ENCODE measurements at regions not wholly inside any gene's neighbourhood (a gene's known extent, or its start where the extent isn't known, plus 50 kb on each side); places are given as distances from the start of the nearest gene placed in this dataset.

DNA sequence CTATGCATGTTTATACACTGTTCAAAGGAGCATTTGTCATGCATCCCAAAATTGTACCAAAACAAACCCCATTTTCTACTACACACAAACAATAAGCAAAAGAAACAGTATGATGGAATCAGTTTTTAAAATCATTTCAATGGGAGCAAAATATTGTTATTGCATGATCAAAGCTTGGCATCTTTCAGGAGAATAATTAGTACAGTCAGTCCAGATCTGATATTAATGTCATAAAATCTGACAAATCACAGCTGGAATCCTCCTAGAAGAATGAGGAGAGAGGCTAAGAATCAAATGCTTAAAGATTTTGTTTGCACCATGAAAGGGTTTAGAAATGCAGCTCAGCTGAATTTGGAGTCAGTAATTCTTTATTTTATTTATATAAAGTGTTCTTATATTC is 229.7 kb upstream of the SEMA3E start:
- Histone ChIP-seq H2BK20ac (ENCODE audit: low read length) (no peak overlapping the region), H3K56ac (replicated peaks; ENCODE audit: insufficient read length, low read depth, low read length) (no peak overlapping the region), H3K79me2 (ENCODE audit: control insufficient read depth in 1 of 2, insufficient read depth in 2 of 2, low read length in 2 of 2) (no peaks in the 10 kb centered on the region), H2AFZ (ENCODE audit: low read length) (no peak overlapping the region), H3K27ac (ENCODE audit: low read depth, low read length) (no peak overlapping the region), H3K23ac (ENCODE audit: insufficient read length) (no peak overlapping the region), H3K4me1 (replicated peaks in 1 of 4; ENCODE audit: control insufficient read depth in 3 of 4, insufficient read depth in 4 of 4, low read length in 3 of 4) (no peaks in the 10 kb centered on the region), H3K4me2 (ENCODE audit: insufficient read depth in 1 of 2, low read depth in 2 of 2, low read length in 2 of 2) (no peak overlapping the region), H2BK5ac (ENCODE audit: low read depth, low read length) (no peak overlapping the region), H3K79me1 (ENCODE audit: low read depth, low read length) (no peaks in the 10 kb centered on the region), H4K8ac (ENCODE audit: extremely low read depth, insufficient read depth, low read length) (no peak overlapping the region), H3K36me3 (ENCODE audit: control insufficient read depth in 2 of 4, insufficient read depth in 4 of 4, low read length in 3 of 4) (no peaks in the 10 kb centered on the region), H2BK15ac (ENCODE audit: low read length) (no peak overlapping the region), H2BK120ac (replicated peaks; ENCODE audit: low read depth, low read length) (no peak overlapping the region), H3K14ac (ENCODE audit: insufficient read length) (no peak overlapping the region), H3K4me3 (ENCODE audit: extremely low read depth in 1 of 4, insufficient read depth in 2 of 4, low read depth in 3 of 4, low read length in 4 of 4) (no peak overlapping the region), H3K18ac (ENCODE audit: extremely low read depth, low read length) (no peak overlapping the region), H4K5ac (ENCODE audit: insufficient read length, low read depth, low read length) (no peak overlapping the region), H4K91ac (replicated peaks; ENCODE audit: insufficient read length, low read length) (no peak overlapping the region), H3K27me3 (replicated peaks in 1 of 4; ENCODE audit: control insufficient read depth in 3 of 4, extremely low read depth in 1 of 4, insufficient read depth in 3 of 4, low read length in 3 of 4) (no peaks in the 10 kb centered on the region), H4K20me1 (replicated peaks in 1 of 2; ENCODE audit: control insufficient read depth in 1 of 2, insufficient read depth in 2 of 2, low read length in 2 of 2) (no peaks in the 10 kb centered on the region), H3K23me2 (ENCODE audit: low read depth, low read length) (no peaks in the 10 kb centered on the region), H3K4ac (replicated peaks; ENCODE audit: insufficient read length, low read depth, low read length) (no peak overlapping the region), H2AK5ac (ENCODE audit: low read depth, low read length) (no peak overlapping the region), H2BK12ac (ENCODE audit: low read depth, low read length) (no peak overlapping the region), H3K9ac (replicated peaks in 1 of 4; ENCODE audit: extremely low read depth in 1 of 4, low read depth in 3 of 4, low read length in 3 of 4) (no peak overlapping the region), H3K9me3 (ENCODE audit: insufficient read depth in 2 of 2, low read depth in 1 of 2, low read length in 1 of 2) (no peaks in the 10 kb centered on the region)
- ChIA-PET POLR2A (ENCODE audit: partially characterized antibody) (interaction anchor here (0.6 kb wide), 1 partner anchor 54 kb away, joined by 4 read pairs; no protein-coding TSS in a partner anchor), CTCF (ENCODE audit: partially characterized antibody) (no interaction called here)
- no peak for DNase-seq (ENCODE audit: low read depth in 1 of 2, low spot score in 2 of 2)
- FAIRE-seq = no peak
- no peak for TF ChIP-seq BCL11A (IDR thresholded peaks at IDR 0.05; ENCODE audit: low read depth in 2 of 2, low read length in 2 of 2)
- TF ChIP-seq RXRA (IDR thresholded peaks at IDR 0.05; ENCODE audit: insufficient read depth, low read depth, low read length) = no peak
- TF ChIP-seq HDAC6 (IDR thresholded peaks at IDR 0.05; ENCODE audit: low read depth, low read length) = no peak
- TF ChIP-seq, protein P1, sequence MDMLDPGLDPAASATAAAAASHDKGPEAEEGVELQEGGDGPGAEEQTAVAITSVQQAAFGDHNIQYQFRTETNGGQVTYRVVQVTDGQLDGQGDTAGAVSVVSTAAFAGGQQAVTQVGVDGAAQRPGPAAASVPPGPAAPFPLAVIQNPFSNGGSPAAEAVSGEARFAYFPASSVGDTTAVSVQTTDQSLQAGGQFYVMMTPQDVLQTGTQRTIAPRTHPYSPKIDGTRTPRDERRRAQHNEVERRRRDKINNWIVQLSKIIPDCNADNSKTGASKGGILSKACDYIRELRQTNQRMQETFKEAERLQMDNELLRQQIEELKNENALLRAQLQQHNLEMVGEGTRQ (IDR thresholded peaks at IDR 0.05; ENCODE audit: low read length) = no peak
- TF ChIP-seq GTF2F1 (IDR thresholded peaks at IDR 0.05; ENCODE audit: borderline replicate concordance, low read depth, low read length) = no peak
- no peak for TF ChIP-seq EGR1 (IDR thresholded peaks at IDR 0.05; ENCODE audit: borderline replicate concordance, low read depth, low read length)
- no peak for TF ChIP-seq RFX5 (IDR thresholded peaks at IDR 0.05; ENCODE audit: borderline replicate concordance, low read depth, low read length)
- TF ChIP-seq POU5F1 (IDR thresholded peaks at IDR 0.05; ENCODE audit: low read depth, low read length) = no peak
- no peak for TF ChIP-seq FOSL1 (IDR thresholded peaks at IDR 0.05; ENCODE audit: insufficient read depth, low read depth, low read length)
- TF ChIP-seq SIX5 (IDR thresholded peaks at IDR 0.05; ENCODE audit: low read depth, low read length) = no peak
- TF ChIP-seq SAP30 (IDR thresholded peaks at IDR 0.05; ENCODE audit: insufficient read depth, insufficient replicate concordance, low read length) = no peak
- TF ChIP-seq, protein P2, sequence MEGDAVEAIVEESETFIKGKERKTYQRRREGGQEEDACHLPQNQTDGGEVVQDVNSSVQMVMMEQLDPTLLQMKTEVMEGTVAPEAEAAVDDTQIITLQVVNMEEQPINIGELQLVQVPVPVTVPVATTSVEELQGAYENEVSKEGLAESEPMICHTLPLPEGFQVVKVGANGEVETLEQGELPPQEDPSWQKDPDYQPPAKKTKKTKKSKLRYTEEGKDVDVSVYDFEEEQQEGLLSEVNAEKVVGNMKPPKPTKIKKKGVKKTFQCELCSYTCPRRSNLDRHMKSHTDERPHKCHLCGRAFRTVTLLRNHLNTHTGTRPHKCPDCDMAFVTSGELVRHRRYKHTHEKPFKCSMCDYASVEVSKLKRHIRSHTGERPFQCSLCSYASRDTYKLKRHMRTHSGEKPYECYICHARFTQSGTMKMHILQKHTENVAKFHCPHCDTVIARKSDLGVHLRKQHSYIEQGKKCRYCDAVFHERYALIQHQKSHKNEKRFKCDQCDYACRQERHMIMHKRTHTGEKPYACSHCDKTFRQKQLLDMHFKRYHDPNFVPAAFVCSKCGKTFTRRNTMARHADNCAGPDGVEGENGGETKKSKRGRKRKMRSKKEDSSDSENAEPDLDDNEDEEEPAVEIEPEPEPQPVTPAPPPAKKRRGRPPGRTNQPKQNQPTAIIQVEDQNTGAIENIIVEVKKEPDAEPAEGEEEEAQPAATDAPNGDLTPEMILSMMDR (IDR thresholded peaks at IDR 0.05; ENCODE audit: control extremely low read depth in 1 of 3, insufficient read depth in 1 of 3, low read depth in 1 of 3, low read length in 3 of 3) = no peak

All from H1 (cell line).